H9 (cell line): ENCODE measurements at regions not wholly inside any gene's neighbourhood (a gene's known extent, or its start where the extent isn't known, plus 50 kb on each side); places are given as distances from the start of the nearest gene placed in this dataset.

Source experiments
- DNase-seq: peaks from one replicate; pipeline ENCODE4 v3.0.0-alpha.2; 2017
- H2AFZ ChIP-seq: one replicate; pipeline ENCODE4 v1.6.1; 2013; ENCODE audit warnings: mild to moderate bottlenecking, low read length, control low read depth, moderate library complexity
- H2AK5ac ChIP-seq: 2 replicates; pipeline ENCODE4 v1.6.1; 2013; ENCODE audit warnings: low read length, control low read depth, mixed read lengths; ENCODE audit not compliant: insufficient read length
- H2BK120ac ChIP-seq: one replicate; pipeline ENCODE4 v1.6.1; 2013; ENCODE audit warnings: low read depth, mild to moderate bottlenecking, low read length, control low read depth, inconsistent platforms; ENCODE audit not compliant: poor library complexity, severe bottlenecking
- H2BK12ac ChIP-seq: 2 replicates; pipeline ENCODE4 v1.6.1; 2013; ENCODE audit warnings: low read length, control low read depth, mixed read lengths, low read depth; ENCODE audit not compliant: insufficient read length
- H2BK15ac ChIP-seq: 2 replicates; pipeline ENCODE4 v1.6.1; 2013; ENCODE audit warnings: low read depth, low read length, control low read depth
- H2BK20ac ChIP-seq: one replicate; pipeline ENCODE4 v1.6.1; 2013; ENCODE audit warnings: low read depth, mild to moderate bottlenecking, low read length, control low read depth, inconsistent platforms; ENCODE audit not compliant: poor library complexity, severe bottlenecking
- H2BK5ac ChIP-seq: 2 replicates; pipeline ENCODE4 v1.6.1; 2013; ENCODE audit warnings: low read length, control low read depth, mixed read lengths; ENCODE audit not compliant: insufficient read length
- H3K14ac ChIP-seq: 2 replicates; pipeline ENCODE4 v1.6.1; 2013; ENCODE audit warnings: low read length, control low read depth; ENCODE audit not compliant: insufficient read depth
- H3K18ac ChIP-seq: 2 replicates; pipeline ENCODE4 v1.6.1; 2013; ENCODE audit warnings: low read depth, mild to moderate bottlenecking, mixed read lengths, low read length, control low read depth; ENCODE audit not compliant: insufficient read length
- H3K23ac ChIP-seq: 2 replicates; pipeline ENCODE4 v1.6.1; 2013; ENCODE audit warnings: low read length, control low read depth, mixed read lengths, low read depth; ENCODE audit not compliant: insufficient read length
- H3K23me2 ChIP-seq: 2 replicates; pipeline ENCODE4 v1.6.1; 2013; ENCODE audit warnings: low read depth, mild to moderate bottlenecking, mixed read lengths, low read length, control low read depth; ENCODE audit not compliant: insufficient read length, poor library complexity, severe bottlenecking
- H3K27ac ChIP-seq: 2 replicates; pipeline ENCODE4 v1.5.1; 2013; ENCODE audit warnings: low read length, control low read depth, mixed read lengths, low read depth; ENCODE audit not compliant: insufficient read length
- H3K27me3 ChIP-seq: 2 replicates; pipeline ENCODE4 v1.6.1; 2013; ENCODE audit warnings: low read length, control low read depth, inconsistent platforms; ENCODE audit not compliant: insufficient read depth
- H3K4ac ChIP-seq: 2 replicates; pipeline ENCODE4 v1.6.1; 2013; ENCODE audit warnings: low read depth, mild to moderate bottlenecking, control low read depth, inconsistent platforms, low read length, moderate library complexity
- H3K4me1 ChIP-seq: 2 replicates; pipeline ENCODE4 v1.6.1; 2013; ENCODE audit warnings: low read length, control low read depth, inconsistent platforms; ENCODE audit not compliant: insufficient read depth
- H3K4me2 ChIP-seq: 2 replicates; pipeline ENCODE4 v1.6.1; 2013; ENCODE audit warnings: low read length, control low read depth, mixed read lengths; ENCODE audit not compliant: insufficient read length, insufficient read depth
- H3K56ac ChIP-seq: 2 replicates; pipeline ENCODE4 v1.6.1; 2013; ENCODE audit warnings: low read depth, mild to moderate bottlenecking, mixed read lengths, low read length, control low read depth; ENCODE audit not compliant: insufficient read length
- H3K79me1 ChIP-seq: 2 replicates; pipeline ENCODE4 v1.6.1; 2013; ENCODE audit warnings: low read depth, mild to moderate bottlenecking, moderate library complexity, low read length, control low read depth, inconsistent platforms; ENCODE audit not compliant: insufficient read depth, poor library complexity, severe bottlenecking
- H3K79me2 ChIP-seq: 2 replicates; pipeline ENCODE4 v1.6.1; 2013; ENCODE audit warnings: low read length, control low read depth, inconsistent platforms; ENCODE audit not compliant: insufficient read depth
- H3K9ac ChIP-seq: 2 replicates; pipeline ENCODE4 v1.6.1; 2013; ENCODE audit warnings: low read length, control low read depth, mixed read lengths; ENCODE audit not compliant: insufficient read length; ENCODE audit errors: extremely low read depth
- H3K9me3 ChIP-seq: one replicate; pipeline ENCODE4 v1.6.1; 2013; ENCODE audit warnings: low read depth, low read length, inconsistent platforms; ENCODE audit not compliant: control insufficient read depth
- H3T11ph ChIP-seq: one replicate; pipeline ENCODE4 v1.6.1; 2013; ENCODE audit warnings: mild to moderate bottlenecking, low read length, control low read depth, inconsistent platforms
- H4K20me1 ChIP-seq: one replicate; pipeline ENCODE4 v1.6.1; 2013; ENCODE audit not compliant: control insufficient read depth, insufficient read length, insufficient read depth
- H4K5ac ChIP-seq: 2 replicates; pipeline ENCODE4 v1.6.1; 2013; ENCODE audit warnings: low read depth, mild to moderate bottlenecking, mixed read lengths, low read length, control low read depth; ENCODE audit not compliant: insufficient read length
- H4K8ac ChIP-seq: replicated peaks from 2 replicates; pipeline ENCODE4 v1.6.1; 2013; ENCODE audit warnings: low read length, control low read depth, mixed read lengths, low read depth; ENCODE audit not compliant: insufficient read length
- H4K91ac ChIP-seq: 2 replicates; pipeline ENCODE4 v1.6.1; 2013; ENCODE audit warnings: low read depth, mild to moderate bottlenecking, moderate library complexity, mixed read lengths, low read length, control low read depth; ENCODE audit not compliant: insufficient read length
- H3K27ac Mint-ChIP-seq, 3 experiments: 2 replicates in 2 of 3; 3 replicates in 1 of 3; pipeline ENCODE4 v1.8.0; 2020 to 2021; ENCODE audit warnings: mixed read lengths in 3 of 3, mild to moderate bottlenecking in 1 of 3, moderate library complexity in 1 of 3
- H3K27me3 Mint-ChIP-seq: 2 replicates; pipeline ENCODE4 v1.8.0; 2021; ENCODE audit warnings: low read depth, mild to moderate bottlenecking, moderate library complexity, mixed read lengths
- H3K36me3 Mint-ChIP-seq, 3 experiments: 2 replicates in 2 of 3; 3 replicates in 1 of 3; pipeline ENCODE4 v1.8.0; 2020 to 2021; ENCODE audit warnings: low read depth in 3 of 3, mixed read lengths in 3 of 3; ENCODE audit not compliant: insufficient read depth in 1 of 3
- H3K4me1 Mint-ChIP-seq, 2 experiments: 2 replicates each; pipeline ENCODE4 v1.8.0; 2020; ENCODE audit warnings: mixed read lengths in 2 of 2
- H3K4me3 Mint-ChIP-seq, 2 experiments: 2 replicates in 1 of 2; 3 replicates in 1 of 2; pipeline ENCODE4 v1.8.0; 2020 to 2021; ENCODE audit warnings: mild to moderate bottlenecking in 2 of 2, mixed read lengths in 2 of 2, moderate library complexity in 1 of 2
- H3K9me3 Mint-ChIP-seq, 2 experiments: 2 replicates in 1 of 2; 3 replicates in 1 of 2; pipeline ENCODE4 v1.8.0; 2020; ENCODE audit warnings: mild to moderate bottlenecking in 2 of 2, mixed read lengths in 2 of 2, moderate library complexity in 1 of 2
- WGBS: extraction: QIAGEN DNeasy Blood & Tissue Kit; methylation state at CpG from one replicate; pipeline ENCODE4 v1.1.7; 2013; ENCODE audit warnings: missing lambda C conversion rate, low lambda C conversion rate, mixed read lengths; ENCODE audit not compliant: insufficient read length; ENCODE audit errors: extremely low coverage; 5-methylcytosine and 5-hydroxymethylcytosine counted together
- TF ChIP-seq, protein P1 (sequence below): fragments of 200-600 bp; sonication (generic); conservative IDR thresholded peaks from 3 replicates; pipeline ENCODE4 v1.8.0; 2021; ENCODE audit warnings: antibody characterized with exemption, mild to moderate bottlenecking

DNA sequence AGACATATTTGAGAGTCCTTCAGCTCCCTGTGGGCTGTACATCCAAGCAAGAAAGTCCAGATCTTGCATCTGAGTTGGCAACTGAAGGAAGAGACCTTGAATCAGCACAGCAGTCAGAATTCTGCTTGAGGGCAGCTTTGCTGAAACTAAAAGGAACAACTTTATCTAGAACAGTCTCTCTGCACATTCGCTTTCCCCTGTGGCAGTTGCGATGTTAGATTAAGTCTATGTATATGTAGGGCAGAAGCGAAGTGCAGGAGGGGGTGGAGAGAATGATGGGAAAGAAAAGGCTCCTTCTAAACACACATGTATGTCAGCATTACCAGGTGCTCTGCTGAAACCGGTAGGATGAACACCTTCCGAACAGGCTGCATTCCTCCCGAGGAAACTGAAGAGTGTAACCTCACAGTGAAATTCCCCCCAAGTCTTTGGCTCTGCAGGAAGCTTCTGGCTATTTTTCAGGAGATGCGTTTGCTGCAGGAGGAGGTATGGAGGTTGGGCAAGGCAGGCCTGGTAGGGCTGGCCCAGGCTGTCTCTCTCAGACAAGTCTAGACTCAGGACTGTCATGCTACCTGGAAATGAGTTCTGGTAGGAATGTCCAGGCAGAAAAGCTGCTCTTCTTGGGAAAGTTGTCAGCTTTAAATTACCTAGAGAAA is 70.0 kb upstream of the ATL2 start:
- Histone ChIP-seq H2AFZ (no peak overlapping the region), H3K14ac (no peak overlapping the region), H3K18ac (no peak overlapping the region), H3T11ph (no peak overlapping the region), H4K8ac (no peak overlapping the region), H4K91ac (no peak overlapping the region), H3K23ac (no peak overlapping the region), H2BK15ac (no peak overlapping the region), H3K9ac (no peak overlapping the region), H2BK120ac (no peak overlapping the region), H3K27me3 (no peaks in the 10 kb centered on the region), H3K4me2 (no peak overlapping the region), H2BK12ac (no peak overlapping the region), H3K4me1 (peaks cover 23% of the 10 kb centered on the region), H2BK20ac (no peak overlapping the region), H4K20me1 (no peaks in the 10 kb centered on the region), H2AK5ac (no peak overlapping the region), H3K56ac (no peak overlapping the region), H2BK5ac (no peak overlapping the region), H3K9me3 (no peaks in the 10 kb centered on the region), H3K4ac (no peak overlapping the region), H3K79me2 (no peaks in the 10 kb centered on the region), H3K79me1 (no peaks in the 10 kb centered on the region), H3K23me2 (no peaks in the 10 kb centered on the region), H3K27ac (no peak overlapping the region), H4K5ac (no peak overlapping the region)
- H3K9me3 Mint-ChIP-seq, result no peaks in the 10 kb centered on the region
- H3K36me3 Mint-ChIP-seq, result no peaks in the 10 kb centered on the region; a peak in 1 of 7 replicates
- no peak for DNase-seq
- H3K27ac Mint-ChIP-seq, result no peak overlapping the region
- TF ChIP-seq, protein P1, sequence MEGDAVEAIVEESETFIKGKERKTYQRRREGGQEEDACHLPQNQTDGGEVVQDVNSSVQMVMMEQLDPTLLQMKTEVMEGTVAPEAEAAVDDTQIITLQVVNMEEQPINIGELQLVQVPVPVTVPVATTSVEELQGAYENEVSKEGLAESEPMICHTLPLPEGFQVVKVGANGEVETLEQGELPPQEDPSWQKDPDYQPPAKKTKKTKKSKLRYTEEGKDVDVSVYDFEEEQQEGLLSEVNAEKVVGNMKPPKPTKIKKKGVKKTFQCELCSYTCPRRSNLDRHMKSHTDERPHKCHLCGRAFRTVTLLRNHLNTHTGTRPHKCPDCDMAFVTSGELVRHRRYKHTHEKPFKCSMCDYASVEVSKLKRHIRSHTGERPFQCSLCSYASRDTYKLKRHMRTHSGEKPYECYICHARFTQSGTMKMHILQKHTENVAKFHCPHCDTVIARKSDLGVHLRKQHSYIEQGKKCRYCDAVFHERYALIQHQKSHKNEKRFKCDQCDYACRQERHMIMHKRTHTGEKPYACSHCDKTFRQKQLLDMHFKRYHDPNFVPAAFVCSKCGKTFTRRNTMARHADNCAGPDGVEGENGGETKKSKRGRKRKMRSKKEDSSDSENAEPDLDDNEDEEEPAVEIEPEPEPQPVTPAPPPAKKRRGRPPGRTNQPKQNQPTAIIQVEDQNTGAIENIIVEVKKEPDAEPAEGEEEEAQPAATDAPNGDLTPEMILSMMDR, result no peak
- WGBS, result no CpG with 5 or more reads among the region's 7 CpGs
- peaks cover 12% of the 10 kb centered on the region for H3K27me3 Mint-ChIP-seq
- peaks cover 48 to 51% of the 10 kb centered on the region in 2 experiments for H3K4me1 Mint-ChIP-seq
- H3K4me3 Mint-ChIP-seq, result no peak overlapping the region
